Kidney (tissue), 13 donors: ENCODE measurements at regions not wholly inside any gene's neighbourhood (a gene's known extent, or its start where the extent isn't known, plus 50 kb on each side); places are given as distances from the start of the nearest gene placed in this dataset.
A peak's percentile ranks its signal among the peaks of the same experiment; 100 is the strongest.

Source experiments
- DNase-seq, 5 donors: peaks; one replicate each; pipeline ENCODE4 v3.0.0-alpha.2; 2013 to 2020
- FAIRE-seq: peaks from 2 replicates; lab custom pipeline; 2012; peaks lifted over from hg19 to GRCh38; lab: Jason Lieb, UNC
- H3K27ac ChIP-seq, 2 donors: one replicate each; pipeline ENCODE4 v1.7.0; 2013; ENCODE audit warnings: low read depth in 2 of 2, low read length in 2 of 2, inconsistent platforms in 1 of 2
- H3K27me3 ChIP-seq: one replicate; pipeline ENCODE4 v1.7.1; 2013; ENCODE audit warnings: low read length, inconsistent platforms; ENCODE audit not compliant: control insufficient read depth, insufficient read depth
- H3K36me3 ChIP-seq, 3 donors: one replicate each; pipeline versions ENCODE4 v1.7.0 to v1.7.1; 2013; ENCODE audit warnings: low read length in 3 of 3, control low read depth in 1 of 3, inconsistent platforms in 1 of 3; ENCODE audit not compliant: insufficient read depth in 3 of 3, control insufficient read depth in 2 of 3
- H3K4me1 ChIP-seq, 3 donors: one replicate each; pipeline versions ENCODE4 v1.7.0 to v1.7.1; 2013; ENCODE audit warnings: low read length in 3 of 3, inconsistent platforms in 1 of 3, low read depth in 1 of 3; ENCODE audit not compliant: control insufficient read depth in 2 of 3, insufficient read depth in 2 of 3
- H3K4me3 ChIP-seq, 3 donors: one replicate each; pipeline versions ENCODE4 v1.7.0 to v1.8.1; 2013; ENCODE audit warnings: low read length in 3 of 3, control low read depth in 1 of 3, inconsistent platforms in 1 of 3
- H3K9ac ChIP-seq, 3 donors: one replicate each; pipeline versions ENCODE4 v1.7.0 to v1.7.1; 2013; ENCODE audit warnings: low read length in 3 of 3, control low read depth in 1 of 3, inconsistent platforms in 1 of 3
- H3K9me3 ChIP-seq, 3 donors: one replicate each; pipeline versions ENCODE4 v1.7.0 to v1.7.1; 2013; ENCODE audit warnings: low read length in 3 of 3, control low read depth in 1 of 3, inconsistent platforms in 1 of 3; ENCODE audit not compliant: control insufficient read depth in 2 of 3, insufficient read depth in 1 of 3
- CTCF ChIP-seq: IDR thresholded peaks from 3 replicates; pipeline ENCODE4 v1.5.1; 2012; ENCODE audit warnings: mild to moderate bottlenecking, moderate library complexity, borderline replicate concordance; ENCODE audit not compliant: insufficient read depth; ENCODE audit errors: extremely low read depth
- intact Hi-C: fragments of 100-400 bp; cut with DNase I; formaldehyde crosslinking; loops from one replicate; pipeline ENCODE4 v1.11.1; 2022
- donor health status: control.
- donor health status: control.
- donor health status: control.
- donor health status: control.
- donor health status: control.
- donor health status: DM: yes; HTN: yes; CAD: no.
- donor health status: Normal renal cell carcinoma (clear cell type).

- intact Hi-C loops = no loop called here
- Histone ChIP-seq H3K4me1 (peaks cover 0 to 3% (median 0%) of the 10 kb centered on the region in 3 donors), H3K36me3 (no peaks in the 10 kb centered on the region), H3K27ac (no peak overlapping the region), H3K9ac (no peak overlapping the region), H3K9me3 (no peaks in the 10 kb centered on the region), H3K27me3 (no peaks in the 10 kb centered on the region), H3K4me3 (no peak overlapping the region)
- no peak for FAIRE-seq
- no peak for TF ChIP-seq CTCF
- DNase-seq = peak in 1 of 5 donors; percentile 53
Measured at GRCh38 chr12:67509666-67510386, 138.7 kb upstream of the DYRK2 start.

- H3K4me1 ChIP-seq = peaks cover 0 to 3% (median 0%) of the 10 kb centered on the region in 3 donors
- DNase-seq = no peak
- no peak overlapping the region for H3K9ac ChIP-seq
- no peaks in the 10 kb centered on the region for H3K36me3 ChIP-seq
- no peaks in the 10 kb centered on the region for H3K9me3 ChIP-seq
- no peaks in the 10 kb centered on the region for H3K27me3 ChIP-seq
- FAIRE-seq = no peak
- intact Hi-C loops = no loop called here
- no peak overlapping the region for H3K27ac ChIP-seq
- TF ChIP-seq CTCF = no peak
- no peak overlapping the region for H3K4me3 ChIP-seq
Measured at GRCh38 chr12:67512061-67512460, 136.5 kb upstream of the DYRK2 start.

- Histone ChIP-seq H3K36me3 (no peaks in the 10 kb centered on the region), H3K27ac (no peak overlapping the region), H3K4me3 (no peak overlapping the region), H3K9me3 (no peaks in the 10 kb centered on the region), H3K4me1 (peaks cover 0 to 3% (median 0%) of the 10 kb centered on the region in 3 donors), H3K9ac (no peak overlapping the region), H3K27me3 (no peaks in the 10 kb centered on the region)
- DNase-seq (no peak), FAIRE-seq (no peak)
- intact Hi-C loops = no loop called here
- TF ChIP-seq CTCF = no peak
Measured at GRCh38 chr12:67514502-67514901, 134.0 kb upstream of the DYRK2 start.
